ENCODE measurements at regions not wholly inside any gene's neighbourhood (a gene's known extent, or its start where the extent isn't known, plus 50 kb on each side); places are given as distances from the start of the nearest gene placed in this dataset.
A peak's percentile ranks its signal among the peaks of the same experiment; 100 is the strongest.

DNA sequence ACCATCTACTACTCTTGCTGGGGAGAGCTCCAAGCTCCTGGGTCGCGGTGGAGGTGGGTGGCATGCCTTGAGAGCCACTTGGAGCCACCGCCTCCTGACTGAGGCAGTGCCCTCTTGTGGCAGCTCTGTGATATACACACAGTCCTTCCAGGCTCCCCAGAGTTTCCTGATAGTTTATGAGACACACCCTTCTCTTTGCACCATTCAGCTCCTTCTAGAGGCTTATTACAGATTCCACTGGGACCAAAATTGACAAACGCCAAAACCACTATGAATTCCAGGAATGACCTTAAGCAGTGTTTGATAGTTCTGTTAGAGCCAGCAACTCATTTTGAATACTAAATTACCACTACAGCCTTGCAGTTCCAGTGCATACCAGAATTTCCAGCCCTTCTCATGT, 170.1 kb upstream of the CDH13 start:
- TF ChIP-seq SRF (IDR thresholded peaks at IDR 0.05; ENCODE audit: low read depth, low read length) = no peak
- TF ChIP-seq, protein P1, sequence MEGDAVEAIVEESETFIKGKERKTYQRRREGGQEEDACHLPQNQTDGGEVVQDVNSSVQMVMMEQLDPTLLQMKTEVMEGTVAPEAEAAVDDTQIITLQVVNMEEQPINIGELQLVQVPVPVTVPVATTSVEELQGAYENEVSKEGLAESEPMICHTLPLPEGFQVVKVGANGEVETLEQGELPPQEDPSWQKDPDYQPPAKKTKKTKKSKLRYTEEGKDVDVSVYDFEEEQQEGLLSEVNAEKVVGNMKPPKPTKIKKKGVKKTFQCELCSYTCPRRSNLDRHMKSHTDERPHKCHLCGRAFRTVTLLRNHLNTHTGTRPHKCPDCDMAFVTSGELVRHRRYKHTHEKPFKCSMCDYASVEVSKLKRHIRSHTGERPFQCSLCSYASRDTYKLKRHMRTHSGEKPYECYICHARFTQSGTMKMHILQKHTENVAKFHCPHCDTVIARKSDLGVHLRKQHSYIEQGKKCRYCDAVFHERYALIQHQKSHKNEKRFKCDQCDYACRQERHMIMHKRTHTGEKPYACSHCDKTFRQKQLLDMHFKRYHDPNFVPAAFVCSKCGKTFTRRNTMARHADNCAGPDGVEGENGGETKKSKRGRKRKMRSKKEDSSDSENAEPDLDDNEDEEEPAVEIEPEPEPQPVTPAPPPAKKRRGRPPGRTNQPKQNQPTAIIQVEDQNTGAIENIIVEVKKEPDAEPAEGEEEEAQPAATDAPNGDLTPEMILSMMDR (IDR thresholded peaks at IDR 0.05; ENCODE audit: control extremely low read depth in 1 of 3, insufficient read depth in 1 of 3, low read depth in 1 of 3, low read length in 3 of 3) = peak; percentile 82 to 89 (median 84)
- no peak for TF ChIP-seq EP300 (IDR thresholded peaks at IDR 0.05; ENCODE audit: borderline replicate concordance in 1 of 2, low read depth in 2 of 2, low read length in 2 of 2)
- TF ChIP-seq RAD21 (IDR thresholded peaks at IDR 0.05 in 1 of 2, conservative IDR thresholded peaks at IDR 0.05 in 1 of 2; ENCODE audit: low read depth in 2 of 2, low read length in 2 of 2) = peak; percentile 74 to 82
- TF ChIP-seq MAFK (IDR thresholded peaks at IDR 0.05; ENCODE audit: low read depth, low read length) = no peak
- TF ChIP-seq FOSL1 (IDR thresholded peaks at IDR 0.05; ENCODE audit: insufficient read depth, low read depth, low read length) = no peak
- 0 out of 2 replicates have a peak, but pooled peaks have one; percentile 52 for TF ChIP-seq YY1 (IDR thresholded peaks at IDR 0.05; ENCODE audit: low read depth, low read length)
- no peak for TF ChIP-seq BRCA1 (IDR thresholded peaks at IDR 0.05; ENCODE audit: low read depth, low read length)
- TF ChIP-seq GTF2F1 (IDR thresholded peaks at IDR 0.05; ENCODE audit: borderline replicate concordance, low read depth, low read length) = no peak
- no peak for TF ChIP-seq POLR2A (IDR thresholded peaks at IDR 0.05; ENCODE audit: control extremely low read depth in 1 of 2, low read depth in 2 of 2, low read length in 2 of 2)
- TF ChIP-seq, protein P2, sequence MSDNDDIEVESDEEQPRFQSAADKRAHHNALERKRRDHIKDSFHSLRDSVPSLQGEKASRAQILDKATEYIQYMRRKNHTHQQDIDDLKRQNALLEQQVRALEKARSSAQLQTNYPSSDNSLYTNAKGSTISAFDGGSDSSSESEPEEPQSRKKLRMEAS (IDR thresholded peaks at IDR 0.05) = no peak

Measured in H1 (cell line).